Astrocyte of the spinal cord (primary cell): ENCODE measurements at regions not wholly inside any gene's neighbourhood (a gene's known extent, or its start where the extent isn't known, plus 50 kb on each side); places are given as distances from the start of the nearest gene placed in this dataset.

Source experiments
- DNase-seq: peaks from one replicate; pipeline ENCODE4 v3.0.0; 2011; ENCODE audit warnings: low read depth, low spot score
- H3K4me3 ChIP-seq: 2 replicates; pipeline ENCODE4 v1.5.1; 2011; ENCODE audit warnings: low read depth, mild to moderate bottlenecking, low read length, moderate library complexity
- CTCF ChIP-seq: IDR thresholded peaks from 2 replicates; pipeline ENCODE4 v1.5.1; 2012; ENCODE audit warnings: low read depth, mild to moderate bottlenecking, low read length, inconsistent platforms
- in situ Hi-C: cut with HindIII; loops from 2 replicates; pipeline ENCODE4 v1.10.0; 2017; ENCODE audit warnings: low sequenced_read_pairs

GRCh38 chr3:30302027-30302426, 304.4 kb upstream of the TGFBR2 start:
- TF ChIP-seq CTCF: no peak
- DNase-seq: no peak
- in situ Hi-C loops: no loop called here
- no peak overlapping the region for H3K4me3 ChIP-seq

- TF ChIP-seq CTCF: no peak
- in situ Hi-C loops: no loop called here
- DNase-seq: no peak
- no peak overlapping the region for H3K4me3 ChIP-seq
Measured at GRCh38 chr3:30303770-30304169, 302.6 kb upstream of the TGFBR2 start.

- in situ Hi-C loops: no loop called here
- no peak for TF ChIP-seq CTCF
- H3K4me3 ChIP-seq: no peak overlapping the region
- DNase-seq: no peak
Measured at GRCh38 chr3:30305021-30305420, 301.4 kb upstream of the TGFBR2 start.

GRCh38 chr3:30306896-30307295, 299.5 kb upstream of the TGFBR2 start:
- H3K4me3 ChIP-seq: no peak overlapping the region
- in situ Hi-C loops: no loop called here
- DNase-seq: no peak
- TF ChIP-seq CTCF: no peak

GRCh38 chr3:30307372-30307950, 298.9 kb upstream of the TGFBR2 start:
- H3K4me3 ChIP-seq: no peak overlapping the region
- in situ Hi-C loops: no loop called here
- TF ChIP-seq CTCF: no peak
- no peak for DNase-seq

GRCh38 chr3:30308131-30308530, 298.3 kb upstream of the TGFBR2 start:
- TF ChIP-seq CTCF: no peak
- H3K4me3 ChIP-seq: no peak overlapping the region
- in situ Hi-C loops: no loop called here
- no peak for DNase-seq
